NCI-H2171 treated with DMSO at 0.1 percent for 48 hours (cell line): ENCODE measurements at regions not wholly inside any gene's neighbourhood (a gene's known extent, or its start where the extent isn't known, plus 50 kb on each side); places are given as distances from the start of the nearest gene placed in this dataset.

Experiments
- DNase-seq: peaks from one replicate; lab custom pipeline; 2025; lab: John Stamatoyannopoulos, UW

- no peak for DNase-seq
Measured at GRCh38 chr2:216575465-216575864, 57.8 kb upstream of the IGFBP2 start.

GRCh38 chr2:216576616-216577015, 56.6 kb upstream of the IGFBP2 start:
- DNase-seq, result no peak

GRCh38 chr2:216578325-216578724, 54.9 kb upstream of the IGFBP2 start:
- no peak for DNase-seq

- no peak for DNase-seq
Measured at GRCh38 chr2:216583147-216583546, 50.1 kb upstream of the IGFBP2 start.
